ENCODE measurements at regions not wholly inside any gene's neighbourhood (a gene's known extent, or its start where the extent isn't known, plus 50 kb on each side); places are given as distances from the start of the nearest gene placed in this dataset.
"Not testable (repeated sequence)": the region's sequence is repeated elsewhere in the genome, so short reads cannot be mapped to it uniquely, and the experiment has no call there.

DNA sequence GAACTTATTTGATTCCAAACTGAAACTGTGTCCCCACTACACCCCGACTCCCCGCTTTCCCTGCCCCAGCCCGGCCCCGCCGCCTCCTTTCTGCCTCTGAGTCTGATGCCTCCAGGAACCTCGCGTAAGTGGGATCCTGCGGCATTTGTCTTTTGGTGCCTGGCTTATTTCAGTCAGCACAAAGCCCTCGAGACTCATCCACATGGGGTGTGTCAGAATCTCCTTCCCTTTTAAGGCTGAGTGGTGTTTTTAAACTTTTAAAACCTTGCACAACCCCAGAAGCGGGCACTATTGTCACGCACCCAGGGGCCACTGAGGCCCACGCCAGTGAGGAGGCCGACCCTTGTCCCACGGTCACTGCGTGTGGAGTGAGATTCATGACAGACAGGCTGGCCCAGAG lies 206.9 kb downstream of the NPIPB11 start:
- ATAC-seq; H3K4me3 Mint-ChIP-seq; H3K27me3 Mint-ChIP-seq; H3K27ac Mint-ChIP-seq; DNase-seq (ENCODE audit: low spot score); H3K36me3 Mint-ChIP-seq; H3K9me3 Mint-ChIP-seq: not testable (repeated sequence)
- peaks cover 13 to 14% of the 10 kb centered on the region in 2 donors for H3K4me1 Mint-ChIP-seq (ENCODE audit: low read depth in 2 of 2)

DNA sequence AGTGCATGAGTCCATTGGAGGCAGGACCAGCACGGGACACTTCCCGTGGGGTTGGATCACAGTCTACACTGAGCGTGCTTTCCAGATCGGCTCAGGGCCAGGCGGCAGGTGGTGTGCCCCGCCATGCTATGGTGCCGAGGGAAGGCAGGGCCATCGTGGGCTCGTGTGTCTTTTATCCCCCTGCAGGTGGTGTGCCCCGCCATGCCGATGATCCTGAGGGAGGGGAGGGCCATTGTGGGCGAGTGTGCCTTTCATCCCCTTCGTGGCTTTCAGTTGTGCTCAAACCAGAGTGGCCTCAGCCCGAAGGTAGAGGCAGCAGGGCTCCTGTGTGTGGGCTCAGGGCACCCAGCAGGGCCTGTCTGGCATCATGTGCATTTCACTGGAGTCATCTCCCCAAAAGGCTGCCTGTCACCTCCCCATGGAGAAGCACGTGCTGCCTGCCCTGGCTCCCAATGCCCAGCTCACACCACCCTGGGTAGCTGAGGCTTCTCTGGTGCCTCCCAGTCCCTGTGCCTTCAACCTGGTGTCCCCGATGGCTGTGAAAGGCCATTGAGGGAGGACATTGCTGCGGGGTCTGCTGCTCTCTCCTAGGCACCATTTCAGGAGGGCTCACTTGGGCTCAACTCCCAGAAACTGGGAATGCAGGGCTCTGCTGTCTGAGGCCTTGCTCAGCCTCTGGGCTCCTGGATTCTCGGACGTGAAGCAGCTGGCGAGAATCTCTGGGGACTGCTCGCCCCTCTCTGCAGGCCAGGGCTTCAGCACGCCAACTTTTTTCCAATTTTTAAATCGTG lies 207.6 kb downstream of the NPIPB11 start:
- DNase-seq (ENCODE audit: low spot score) (peak; percentile 40), ATAC-seq (peak in 1 of 2 donors; percentile 35)
- Mint-ChIP-seq H3K4me1 (ENCODE audit: low read depth in 2 of 2) (peaks cover 10 to 13% of the 10 kb centered on the region in 2 donors), H3K27me3 (no peaks in the 10 kb centered on the region), H3K4me3 (no peak overlapping the region), H3K27ac (no peak overlapping the region), H3K9me3 (no peaks in the 10 kb centered on the region), H3K36me3 (no peaks in the 10 kb centered on the region)

DNA sequence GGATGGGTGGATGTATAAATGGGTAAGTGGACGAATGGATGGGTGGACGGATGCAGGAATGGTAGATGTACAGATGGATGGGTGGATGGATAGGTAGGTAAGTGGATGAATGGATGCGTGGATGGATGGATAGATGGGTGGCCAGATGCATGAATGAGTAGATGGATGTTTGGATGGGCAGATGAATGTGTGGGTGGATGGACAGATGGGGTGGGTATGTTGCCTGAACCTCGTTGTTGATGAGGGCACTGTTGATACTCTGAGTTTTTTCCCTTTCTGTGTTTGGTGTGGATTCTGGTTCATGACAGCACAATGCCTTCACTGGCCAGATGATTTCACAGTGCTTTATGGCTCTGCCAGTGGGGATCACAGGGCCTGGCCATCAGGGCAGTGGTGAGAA lies 208.3 kb downstream of the NPIPB11 start:
- no peak for DNase-seq (ENCODE audit: low spot score)
- H3K27ac Mint-ChIP-seq, result no peak overlapping the region

DNA sequence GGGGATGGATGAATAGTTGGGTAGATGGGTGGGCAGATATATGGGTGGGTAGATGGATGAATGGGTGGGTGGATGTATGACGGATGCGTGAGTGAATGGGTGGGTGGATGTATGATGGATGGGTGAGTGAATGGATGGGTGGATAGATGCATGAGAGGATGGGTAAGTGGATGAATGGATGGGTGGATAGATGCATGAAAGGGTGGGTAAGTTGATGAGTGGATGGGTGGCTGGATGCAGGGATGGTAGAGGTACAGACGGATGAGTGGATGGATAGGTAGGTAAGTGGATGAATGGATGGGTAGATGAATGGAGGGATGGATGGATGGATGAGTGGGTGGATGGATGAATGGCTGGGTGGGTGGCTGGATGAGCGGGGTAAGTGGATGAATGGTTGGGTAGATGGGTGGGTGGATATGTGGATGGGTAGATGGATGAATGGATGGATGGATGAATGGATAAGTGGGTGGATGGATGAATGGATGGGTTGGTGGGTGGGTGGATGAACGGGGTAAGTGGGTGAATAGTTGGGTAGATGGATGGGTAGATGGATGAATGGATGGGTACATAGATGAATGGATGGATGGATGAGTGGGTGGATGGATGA lies 208.9 kb downstream of the NPIPB11 start:
- not testable (repeated sequence) for H3K4me3 Mint-ChIP-seq, ATAC-seq, H3K27me3 Mint-ChIP-seq, H3K27ac Mint-ChIP-seq, H3K36me3 Mint-ChIP-seq, H3K9me3 Mint-ChIP-seq
- peak; percentile 40 for DNase-seq (ENCODE audit: low spot score)
- H3K4me1 Mint-ChIP-seq (ENCODE audit: low read depth in 2 of 2), result peaks cover 13 to 14% of the 10 kb centered on the region in 2 donors

More for the DNA sequence above, 208.3 kb downstream of the NPIPB11 start:
- no peaks in the 10 kb centered on the region for H3K9me3 Mint-ChIP-seq
- peaks cover 10 to 13% of the 10 kb centered on the region in 2 donors for H3K4me1 Mint-ChIP-seq (ENCODE audit: low read depth in 2 of 2)
- no peaks in the 10 kb centered on the region for H3K27me3 Mint-ChIP-seq
- H3K36me3 Mint-ChIP-seq, result no peaks in the 10 kb centered on the region
- no peak overlapping the region for H3K4me3 Mint-ChIP-seq
- ATAC-seq, result no peak

GRCh38 chr16:29196746-29197145 lies 209.8 kb downstream of the NPIPB11 start:
- peaks cover 13 to 14% of the 10 kb centered on the region in 2 donors for H3K4me1 Mint-ChIP-seq (ENCODE audit: low read depth in 2 of 2)
- H3K36me3 Mint-ChIP-seq, H3K27me3 Mint-ChIP-seq, H3K4me3 Mint-ChIP-seq, ATAC-seq, H3K27ac Mint-ChIP-seq, H3K9me3 Mint-ChIP-seq: not testable (repeated sequence)
- peak; percentile 28 for DNase-seq (ENCODE audit: low spot score)

DNA sequence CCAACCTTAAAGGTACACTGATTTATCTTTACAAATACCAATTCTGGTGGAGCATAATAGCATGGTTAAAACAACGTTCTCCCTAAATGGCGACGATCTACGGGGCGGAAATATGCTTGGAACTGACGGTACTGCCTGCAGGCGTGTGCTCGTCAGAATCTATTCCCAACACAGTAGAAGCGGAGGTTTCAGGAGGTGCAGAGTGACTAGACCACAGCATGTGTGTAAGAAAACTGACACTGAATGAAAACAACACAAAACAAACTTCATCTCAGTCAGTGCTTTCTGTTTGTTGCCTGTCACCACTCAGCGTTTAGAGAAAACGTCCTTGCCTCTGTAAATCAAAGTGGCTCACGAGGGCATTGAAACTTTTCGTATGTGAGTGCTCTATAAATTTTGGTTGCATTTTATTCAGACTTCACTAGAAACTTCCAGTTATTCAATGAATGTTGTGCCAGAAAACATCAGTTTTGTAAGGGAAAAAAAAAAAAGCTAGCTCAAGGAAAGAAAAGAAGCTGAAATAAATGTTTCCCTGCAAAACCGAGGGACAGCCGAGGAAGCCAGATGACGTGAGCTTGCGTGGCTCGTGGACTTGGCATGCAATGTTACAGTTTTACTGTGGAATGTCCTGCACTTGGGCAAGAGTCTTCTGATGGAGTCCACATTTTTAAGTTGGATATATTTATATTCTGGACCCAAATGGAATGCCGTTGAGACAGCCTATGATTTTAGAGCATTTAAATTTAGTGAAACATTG lies 210.4 kb downstream of the LAT start:
- not testable (repeated sequence) for H3K4me3 Mint-ChIP-seq; DNase-seq (ENCODE audit: low spot score); H3K36me3 Mint-ChIP-seq; H3K27me3 Mint-ChIP-seq; ATAC-seq; H3K27ac Mint-ChIP-seq; H3K9me3 Mint-ChIP-seq
- H3K4me1 Mint-ChIP-seq (ENCODE audit: low read depth in 2 of 2), result peaks cover 13 to 14% of the 10 kb centered on the region in 2 donors

- H3K9me3 Mint-ChIP-seq, H3K4me3 Mint-ChIP-seq, ATAC-seq, H3K27me3 Mint-ChIP-seq, H3K36me3 Mint-ChIP-seq, H3K27ac Mint-ChIP-seq: not testable (repeated sequence)
- peak; percentile 28 for DNase-seq (ENCODE audit: low spot score)
- H3K4me1 Mint-ChIP-seq (ENCODE audit: low read depth in 2 of 2), result peaks cover 16 to 20% of the 10 kb centered on the region in 2 donors
These were observed 209.5 kb downstream of the LAT start for GRCh38 chr16:29194185-29194844.

DNA sequence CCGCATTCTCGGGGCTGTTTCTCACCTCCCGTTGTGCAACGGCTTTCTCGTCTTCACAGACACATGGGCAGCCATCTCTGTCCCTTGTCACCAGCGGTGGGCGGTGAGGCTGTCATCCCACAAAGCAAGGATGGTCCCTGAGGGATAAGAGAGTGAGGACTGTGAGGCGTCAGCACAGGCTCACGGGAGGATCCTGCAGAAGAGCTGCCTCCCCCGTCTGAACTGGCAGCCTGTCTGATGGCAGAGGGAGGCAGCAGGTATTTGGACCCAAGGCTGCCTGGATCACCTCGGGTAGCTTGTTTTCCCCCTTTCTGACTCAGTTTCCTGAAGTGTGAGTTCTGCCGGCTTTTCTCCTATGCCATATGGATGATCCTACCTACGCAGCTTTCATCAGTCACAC lies 208.8 kb downstream of the LAT start:
- H3K27me3 Mint-ChIP-seq; H3K36me3 Mint-ChIP-seq; ATAC-seq; H3K9me3 Mint-ChIP-seq; H3K4me3 Mint-ChIP-seq; H3K27ac Mint-ChIP-seq; DNase-seq (ENCODE audit: low spot score): not testable (repeated sequence)
- peaks cover 17 to 20% of the 10 kb centered on the region in 2 donors for H3K4me1 Mint-ChIP-seq (ENCODE audit: low read depth in 2 of 2)

GRCh38 chr16:29193248-29193574 lies 208.4 kb downstream of the LAT start:
- H3K9me3 Mint-ChIP-seq, H3K4me3 Mint-ChIP-seq, H3K27me3 Mint-ChIP-seq, H3K36me3 Mint-ChIP-seq, H3K27ac Mint-ChIP-seq: not testable (repeated sequence)
- DNase-seq (ENCODE audit: low spot score) (peak; percentile 20), ATAC-seq (peak in 1 of 2 donors; percentile 7)
- H3K4me1 Mint-ChIP-seq (ENCODE audit: low read depth in 2 of 2), result peaks cover 15 to 18% of the 10 kb centered on the region in 2 donors

- Mint-ChIP-seq H3K36me3 (no peaks in the 10 kb centered on the region), H3K4me1 (ENCODE audit: low read depth in 2 of 2) (peaks cover 12 to 14% of the 10 kb centered on the region in 2 donors), H3K27ac (no peak overlapping the region), H3K9me3 (no peaks in the 10 kb centered on the region), H3K27me3 (no peaks in the 10 kb centered on the region), H3K4me3 (no peak overlapping the region)
- DNase-seq (ENCODE audit: low spot score), result no peak
- ATAC-seq, result peak in 1 of 2 donors; percentile 34
These were observed 207.7 kb downstream of the LAT start for GRCh38 chr16:29192329-29193247.

GRCh38 chr16:29191636-29192180 lies 206.9 kb downstream of the LAT start:
- not testable (repeated sequence) for DNase-seq (ENCODE audit: low spot score); H3K9me3 Mint-ChIP-seq; ATAC-seq; H3K27me3 Mint-ChIP-seq; H3K4me1 Mint-ChIP-seq (ENCODE audit: low read depth in 2 of 2); H3K4me3 Mint-ChIP-seq; H3K27ac Mint-ChIP-seq; H3K36me3 Mint-ChIP-seq

DNA sequence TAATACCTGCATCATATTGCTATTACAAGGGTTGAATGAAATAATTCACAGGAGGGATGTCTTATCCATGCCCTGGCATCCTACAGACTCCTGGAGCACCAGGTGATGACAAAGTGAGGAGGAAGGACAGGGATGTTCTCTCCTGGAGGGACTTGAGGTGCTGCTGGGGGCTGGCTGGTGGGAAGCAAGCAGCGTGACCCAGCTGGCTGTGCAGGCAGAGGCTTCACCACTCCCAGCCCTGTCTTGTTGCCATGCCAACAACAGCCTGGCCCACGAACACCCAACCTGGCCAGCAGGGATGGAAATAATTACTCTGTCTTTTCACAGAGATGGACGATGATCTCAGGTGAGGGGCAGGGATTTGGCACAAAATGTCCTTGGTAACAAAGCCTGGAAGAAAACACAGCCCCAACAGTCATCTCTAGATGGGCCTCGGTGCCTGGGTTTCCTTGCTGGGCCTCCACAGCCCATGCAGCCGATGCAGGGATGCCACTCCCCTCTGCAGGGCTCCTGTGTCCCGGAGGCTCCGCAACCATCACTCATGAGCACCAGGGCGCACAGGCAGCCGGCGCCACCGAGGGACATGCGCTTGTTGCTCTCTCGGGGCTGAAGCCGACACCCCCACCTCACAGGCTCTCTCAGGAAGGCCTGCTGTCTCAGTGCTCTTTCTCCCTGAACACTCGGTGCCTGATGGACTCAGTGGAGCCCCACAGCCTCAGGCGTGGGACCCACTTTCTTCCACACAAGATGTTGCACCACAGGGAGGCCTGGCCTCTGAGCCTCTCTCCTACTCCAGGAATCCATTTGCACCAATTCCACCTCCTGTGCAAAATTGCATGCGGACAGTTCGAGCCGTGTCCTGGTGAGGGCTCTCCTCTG lies 205.9 kb downstream of the LAT start:
- not testable (repeated sequence) for ATAC-seq; H3K4me3 Mint-ChIP-seq; DNase-seq (ENCODE audit: low spot score); H3K4me1 Mint-ChIP-seq (ENCODE audit: low read depth in 2 of 2); H3K9me3 Mint-ChIP-seq; H3K27ac Mint-ChIP-seq; H3K36me3 Mint-ChIP-seq; H3K27me3 Mint-ChIP-seq
